ENCODE measurements at regions not wholly inside any gene's neighbourhood (a gene's known extent, or its start where the extent isn't known, plus 50 kb on each side); places are given as distances from the start of the nearest gene placed in this dataset.
"Not testable (repeated sequence)": the region's sequence is repeated elsewhere in the genome, so short reads cannot be mapped to it uniquely, and the experiment has no call there.

DNA sequence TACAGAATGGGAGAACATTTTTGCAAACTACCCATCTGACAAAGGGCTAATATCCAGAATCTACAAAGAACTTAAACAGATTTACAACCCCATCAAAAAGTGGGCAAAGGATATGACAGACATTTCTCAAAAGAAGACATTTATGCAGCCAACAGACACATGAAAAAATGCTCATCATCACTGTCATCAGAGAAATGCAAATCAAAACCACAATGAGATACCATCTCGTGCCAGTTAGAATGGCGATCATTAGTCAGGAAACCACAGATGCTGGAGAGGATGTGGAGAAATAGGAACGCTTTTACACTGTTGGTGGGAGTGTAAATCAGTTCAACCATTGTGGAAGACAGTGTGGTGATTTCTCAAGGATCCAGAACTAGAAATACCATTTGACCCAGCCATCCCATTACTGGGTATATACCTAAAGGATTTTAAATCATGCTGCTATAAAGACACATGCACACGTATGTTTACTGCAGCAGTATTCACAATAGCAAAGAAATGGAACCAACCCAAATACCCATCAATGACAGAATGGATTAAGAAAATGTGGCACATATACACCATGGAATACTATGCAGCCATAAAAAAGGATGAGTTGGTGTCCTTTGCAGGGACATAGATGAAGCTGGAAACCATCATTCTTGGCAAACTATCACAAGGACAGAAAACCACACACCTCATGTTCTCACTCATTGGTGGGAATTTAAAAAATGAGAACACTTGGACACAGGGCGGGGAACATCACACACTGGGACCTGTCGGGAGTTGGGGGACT lies 317.7 kb upstream of the THBS1 start:
- not testable (repeated sequence) for DNase-seq

DNA sequence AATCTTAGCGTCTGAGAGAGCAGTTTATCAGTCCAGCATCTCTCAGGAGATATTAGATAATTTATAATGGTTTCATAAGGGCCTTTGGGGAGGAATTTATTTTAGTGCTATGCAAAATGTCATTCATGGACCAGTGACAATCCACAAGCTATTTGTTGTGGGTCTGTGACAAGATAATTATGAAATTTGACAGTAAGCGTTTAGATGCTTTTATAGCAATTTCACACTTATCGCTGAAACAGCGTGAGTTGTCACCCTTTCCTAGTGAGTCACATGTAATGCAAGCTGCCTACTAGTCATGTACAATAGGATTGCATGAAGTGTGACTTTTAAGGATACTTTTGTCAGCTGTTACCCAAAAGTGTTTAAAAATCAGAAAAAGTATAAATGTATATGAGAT lies 315.6 kb upstream of the THBS1 start:
- no peak for DNase-seq

DNA sequence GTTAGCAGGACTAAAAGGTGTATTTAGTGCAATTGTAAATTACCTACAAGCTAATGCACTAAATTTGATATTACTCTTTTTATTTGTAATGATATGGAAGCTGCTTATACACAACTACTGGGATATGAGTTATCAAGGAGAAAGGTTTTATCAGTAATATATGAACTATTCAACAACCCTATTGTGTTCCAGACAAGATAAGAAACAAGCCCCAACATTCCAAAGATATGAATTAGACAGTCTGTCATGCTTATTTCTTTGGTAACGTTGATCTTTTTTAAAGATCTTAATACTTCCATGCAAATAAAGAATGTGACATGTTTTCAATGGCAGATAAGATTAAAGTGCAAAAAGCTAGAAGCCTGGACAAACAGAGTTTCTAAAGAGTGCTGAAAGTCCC lies 314.0 kb upstream of the THBS1 start:
- DNase-seq = no peak

DNA sequence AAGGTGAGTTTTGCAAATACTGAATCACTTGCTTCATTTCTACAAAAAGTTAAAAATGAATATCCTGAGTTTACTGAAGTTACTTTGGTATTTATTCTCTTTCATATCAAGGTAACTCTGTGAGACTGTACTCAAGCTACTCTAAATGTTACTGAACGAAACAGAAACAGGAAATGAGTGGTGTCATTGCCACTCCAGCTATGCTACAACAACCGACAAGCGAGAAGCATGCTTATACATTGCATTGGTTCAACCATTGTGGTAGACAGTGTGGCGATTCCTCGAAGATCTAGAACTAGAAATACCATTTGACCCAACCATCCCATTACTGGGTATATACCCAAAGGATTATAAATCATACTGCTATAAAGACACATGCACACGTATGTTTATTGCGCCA lies 313.2 kb upstream of the THBS1 start:
- no peak for DNase-seq

DNA sequence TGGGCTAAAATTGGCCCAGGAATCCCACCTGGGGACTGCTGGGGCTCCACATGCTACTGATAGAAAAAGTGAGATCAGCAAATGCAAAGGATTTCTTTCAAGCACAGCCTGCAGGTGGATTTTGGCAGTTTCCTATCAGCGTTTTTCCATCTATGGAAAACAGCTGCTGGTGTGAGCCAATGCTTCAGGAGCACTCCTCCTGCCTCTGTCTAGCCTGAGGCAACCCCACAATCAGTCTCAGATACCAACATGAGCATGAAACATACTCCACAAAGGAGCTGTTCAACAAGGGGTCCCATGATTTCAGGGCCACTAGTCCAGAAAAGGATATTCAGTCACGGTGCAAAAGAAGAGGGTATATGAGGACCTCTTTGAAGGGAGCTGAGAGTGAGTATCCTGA lies 311.5 kb upstream of the THBS1 start:
- DNase-seq = peak; percentile 22

DNA sequence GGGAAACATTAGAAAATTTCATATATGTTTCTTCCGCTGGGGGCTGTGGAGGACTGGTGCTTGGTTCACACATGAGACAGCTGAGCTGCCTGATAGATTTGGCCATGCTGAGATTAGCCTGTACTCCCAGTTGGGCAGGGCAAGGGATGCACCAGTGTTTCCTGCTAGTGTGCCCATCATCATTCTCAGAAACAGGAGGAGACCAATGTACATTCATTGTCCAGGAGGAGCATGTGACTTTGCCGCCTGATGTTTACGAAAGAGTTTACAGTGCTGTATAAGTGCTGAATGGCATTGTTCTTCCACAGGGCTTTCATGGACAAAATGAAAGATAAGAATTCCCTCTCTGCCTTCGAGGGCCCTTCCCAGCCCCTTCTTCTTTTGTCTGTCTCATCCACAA lies 311.1 kb upstream of the THBS1 start:
- DNase-seq = no peak

DNA sequence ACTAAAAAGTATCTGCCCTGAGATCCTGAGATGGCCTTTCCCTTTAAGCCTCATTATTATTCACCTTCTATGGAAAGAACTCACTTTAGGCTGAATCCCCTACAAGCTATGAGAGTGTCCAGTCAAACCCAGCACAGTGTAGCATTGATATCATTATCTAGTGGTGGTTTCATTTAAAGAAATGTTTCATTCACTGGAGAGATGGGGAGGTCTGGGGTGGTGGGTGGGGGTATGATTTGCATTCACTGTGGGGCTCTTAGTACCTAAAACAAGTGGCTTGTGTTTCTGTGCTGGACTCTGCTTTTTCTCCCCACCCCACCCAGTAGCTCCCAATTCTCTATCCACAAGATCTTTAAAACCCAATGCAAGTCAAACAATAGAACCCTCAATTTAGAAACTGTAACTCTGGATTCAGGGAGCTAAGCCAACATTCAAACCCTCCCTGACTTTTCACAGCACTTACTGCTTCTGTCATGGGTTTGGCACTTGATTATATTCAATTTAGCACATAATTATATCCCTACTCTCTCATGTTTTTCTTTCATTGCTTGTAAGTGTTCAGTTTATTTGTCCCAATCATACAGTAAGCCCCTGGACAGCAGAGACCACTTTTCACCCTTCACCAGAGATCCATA lies 310.5 kb upstream of the THBS1 start:
- DNase-seq = no peak

DNA sequence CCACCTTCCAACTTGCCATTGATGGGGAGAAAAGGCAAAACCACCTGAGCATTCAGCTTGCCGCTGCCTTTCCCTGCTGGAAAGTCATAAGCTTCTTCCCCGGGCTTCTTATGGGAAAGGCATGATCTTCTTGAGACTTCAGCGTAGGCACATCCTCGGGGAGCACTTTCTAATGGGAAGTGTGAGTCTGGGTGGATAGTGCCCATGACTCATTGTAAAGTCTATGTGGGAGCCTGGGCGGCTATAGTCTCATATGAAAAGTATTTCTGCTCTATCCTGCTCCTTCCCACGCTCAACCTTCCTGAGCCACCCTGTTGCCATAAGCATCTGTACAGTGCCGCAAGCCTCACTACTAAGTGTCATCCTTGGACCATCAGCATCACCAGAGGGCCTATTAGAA lies 309.9 kb upstream of the THBS1 start:
- DNase-seq = no peak

DNA sequence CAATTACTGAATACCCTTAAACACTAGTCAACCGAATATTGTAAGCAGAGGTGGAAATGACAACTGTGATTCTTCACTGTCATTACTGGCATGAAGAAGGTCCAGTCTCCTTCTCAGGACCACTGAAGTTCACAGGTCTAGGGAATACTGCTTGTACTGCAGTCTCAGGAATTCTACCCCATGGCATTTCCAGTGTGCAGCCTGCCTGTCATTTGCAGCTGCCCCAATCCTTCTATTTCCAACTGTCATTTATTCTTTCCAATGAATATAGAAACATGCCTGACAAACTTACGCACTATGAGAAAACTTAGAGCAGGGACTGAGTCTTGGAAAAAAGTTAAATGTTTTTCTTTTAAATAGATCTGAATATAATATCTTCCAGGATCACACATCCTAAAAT lies 308.0 kb upstream of the THBS1 start:
- DNase-seq = no peak

DNA sequence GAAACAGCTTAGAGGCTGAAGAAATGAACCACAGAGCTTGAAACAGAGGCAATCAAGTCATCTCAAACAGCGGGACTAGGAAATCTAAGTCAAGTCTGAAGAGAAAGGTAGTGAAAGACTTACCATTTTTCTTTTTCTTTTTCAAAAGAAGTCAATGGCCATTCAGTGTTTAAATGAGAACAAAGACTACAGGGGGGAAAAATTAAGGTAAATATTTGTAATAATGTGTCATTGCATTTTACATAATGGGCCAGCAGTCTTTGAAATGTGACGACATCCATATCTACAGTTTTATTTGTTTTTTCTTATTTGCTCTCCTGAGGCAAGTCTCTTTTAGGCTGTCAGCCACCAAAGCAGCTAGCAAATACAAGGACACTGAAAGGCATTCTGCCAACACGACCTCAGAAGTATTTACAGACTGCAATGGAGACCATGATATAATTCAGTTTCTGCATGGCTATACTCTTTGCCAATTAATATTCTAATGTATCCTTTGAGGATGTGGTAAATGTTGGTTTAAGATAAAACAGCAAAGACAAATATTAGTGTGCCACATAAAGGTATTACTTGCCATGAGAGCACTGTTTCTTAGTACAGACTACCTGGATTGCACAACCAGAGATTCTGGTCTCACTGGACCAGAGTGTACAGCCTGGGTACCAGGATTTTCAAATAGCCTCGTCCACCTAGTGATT lies 307.0 kb upstream of the THBS1 start:
- no peak for DNase-seq

DNA sequence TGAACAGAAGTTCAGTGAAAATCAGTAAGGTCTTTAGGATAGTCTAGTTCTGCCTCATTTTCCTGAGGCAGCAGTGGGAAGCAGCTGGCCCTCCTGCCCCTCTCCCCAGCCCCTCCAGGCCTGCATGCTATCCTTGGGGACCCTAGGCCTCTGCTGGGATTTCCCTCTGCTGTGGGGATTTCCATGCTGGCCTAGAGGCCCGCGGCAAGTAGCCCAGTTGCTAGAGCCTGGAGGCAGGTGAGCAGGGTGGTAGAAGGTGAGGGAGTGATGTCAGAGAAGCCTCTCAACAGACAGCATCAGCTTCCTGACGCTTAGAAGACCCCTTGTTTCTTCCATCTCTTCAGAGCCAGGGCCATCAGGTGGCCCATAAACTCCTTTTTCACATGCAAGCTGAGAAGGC lies 305.8 kb upstream of the THBS1 start:
- no peak for DNase-seq

DNA sequence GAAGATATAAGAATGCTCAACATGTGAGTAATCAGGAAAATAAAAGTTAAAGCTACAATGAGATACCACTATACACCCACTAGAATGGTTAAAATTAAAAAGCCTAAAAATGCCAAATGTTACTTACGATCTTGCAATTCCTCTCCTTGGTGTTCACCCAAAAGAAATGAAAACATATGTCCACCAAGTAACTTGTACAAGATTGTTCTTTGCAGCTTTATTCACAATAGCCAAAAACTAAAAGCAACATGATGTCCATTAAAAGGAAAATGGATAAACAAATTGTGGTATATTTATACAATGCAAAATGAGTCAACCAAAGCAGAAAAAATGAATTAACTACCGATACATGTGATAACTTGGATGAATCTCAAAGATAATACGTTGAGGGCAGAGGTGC lies 301.6 kb upstream of the THBS1 start:
- no peak for DNase-seq

DNA sequence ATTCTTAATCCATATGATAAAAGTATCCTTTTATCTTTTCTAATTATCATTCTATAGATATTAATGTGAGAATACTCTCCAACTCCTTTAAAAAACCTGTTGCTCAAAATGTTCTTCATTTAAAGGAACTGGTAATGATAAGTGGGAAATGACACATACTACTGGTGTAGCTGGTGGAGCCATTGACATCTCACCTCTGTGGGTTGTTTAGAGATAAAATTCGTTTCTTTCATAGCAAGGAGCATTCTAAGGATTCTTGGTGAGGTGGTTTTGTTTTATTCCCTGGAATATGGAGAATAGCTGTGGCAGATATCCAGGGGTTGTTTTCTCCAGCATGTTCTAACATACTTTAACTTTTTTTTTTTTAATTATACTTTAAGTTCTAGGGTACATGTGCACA lies 299.8 kb upstream of the THBS1 start:
- DNase-seq = no peak

DNA sequence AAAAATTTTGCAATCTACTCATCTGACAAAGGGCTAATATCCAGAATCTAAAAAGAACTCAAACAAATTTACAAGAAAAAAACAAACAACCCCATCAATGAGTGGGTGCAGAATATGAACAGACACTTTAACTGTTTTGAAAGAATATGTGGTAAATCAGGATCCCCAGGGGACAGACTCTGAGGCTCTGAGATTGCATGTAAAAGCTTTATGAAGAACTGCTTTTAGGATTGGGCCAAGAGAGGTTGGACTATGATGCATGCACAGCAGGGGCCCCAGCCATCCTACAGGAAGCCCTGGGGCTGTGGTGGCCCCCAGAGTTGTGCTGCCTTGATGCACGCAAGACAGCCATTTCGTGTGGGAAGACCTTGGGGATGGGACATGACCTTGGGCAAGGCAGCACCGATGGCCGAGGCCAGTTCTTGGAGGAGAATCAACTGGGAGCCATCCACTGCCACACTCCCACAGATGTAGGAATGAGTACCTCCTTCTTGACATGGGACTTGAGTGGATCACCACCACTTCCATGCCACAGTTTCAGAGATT lies 298.1 kb upstream of the THBS1 start:
- no peak for DNase-seq

DNA sequence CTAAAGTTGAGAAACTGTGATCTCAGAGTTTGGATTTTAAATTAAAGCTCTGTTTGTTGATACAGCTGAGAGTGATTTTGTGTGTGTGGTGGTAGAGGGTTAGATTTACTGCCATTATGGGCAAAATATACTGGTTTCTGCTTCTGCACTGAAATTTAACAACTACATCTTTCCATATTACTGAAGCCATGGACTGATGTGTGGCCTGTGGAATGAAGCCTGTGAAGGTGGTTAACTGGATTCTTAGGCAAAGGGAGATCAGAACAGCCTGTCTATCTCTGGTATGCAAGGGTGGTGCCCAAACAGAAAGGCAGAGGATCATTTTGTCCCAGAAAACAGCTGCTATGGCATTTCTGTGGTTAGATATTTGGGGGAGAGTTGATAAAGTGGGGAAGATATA lies 297.3 kb upstream of the THBS1 start:
- no peak for DNase-seq

DNA sequence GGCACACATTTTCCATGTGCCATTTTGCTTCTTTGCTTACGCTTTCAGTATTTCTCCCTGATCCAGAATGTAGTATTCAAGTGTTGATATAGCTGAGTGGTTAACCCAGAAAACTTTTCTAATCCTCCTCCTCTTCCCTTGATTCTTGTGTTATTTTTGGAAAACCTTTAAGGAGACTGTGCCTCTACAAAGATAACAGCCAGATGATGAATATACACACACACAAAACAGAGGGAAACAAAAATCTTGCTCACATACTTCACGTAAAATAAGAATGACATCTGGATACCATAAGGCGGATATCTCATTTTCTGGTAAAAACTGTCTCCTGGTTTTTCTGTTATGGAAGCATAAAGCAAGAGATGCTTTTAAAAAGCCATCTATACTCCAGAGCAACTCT lies 295.8 kb upstream of the THBS1 start:
- no peak for DNase-seq

DNA sequence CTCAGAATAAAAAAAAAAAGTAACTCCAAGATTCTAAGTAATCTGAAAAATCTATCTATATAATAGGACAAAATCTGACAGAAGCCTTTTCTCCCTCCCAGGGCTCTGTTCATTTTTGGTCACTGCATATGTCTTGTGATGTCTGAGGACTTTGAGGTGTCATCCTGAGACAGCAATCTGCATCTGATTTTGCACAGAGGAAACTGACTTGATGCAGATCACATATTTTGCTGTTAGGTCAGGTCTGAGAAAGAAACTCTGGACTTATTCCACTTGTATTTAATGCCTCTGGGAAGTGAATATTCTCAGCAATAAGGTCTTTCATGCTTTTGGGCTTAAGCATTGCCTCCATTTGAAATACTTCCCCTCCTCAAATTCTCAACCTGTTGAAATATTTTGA lies 295.2 kb upstream of the THBS1 start:
- DNase-seq = no peak

DNA sequence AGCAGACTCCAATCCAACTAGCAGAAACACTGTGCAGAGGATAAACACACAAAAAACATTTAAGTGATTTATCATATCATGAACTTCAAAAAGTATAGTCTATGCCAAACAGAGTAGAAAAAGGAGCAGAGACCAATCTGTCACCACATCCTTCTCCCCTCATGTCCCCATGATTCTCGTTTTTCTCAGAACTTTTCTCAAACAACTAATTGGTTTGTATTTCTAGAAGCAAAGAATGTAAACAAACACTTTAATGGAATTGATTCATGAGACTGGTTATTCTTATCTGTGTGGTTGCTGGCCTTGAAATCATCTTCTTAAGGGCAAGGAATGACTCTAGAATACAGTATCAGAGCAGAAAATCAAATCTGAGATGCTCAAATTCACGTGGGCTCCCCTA lies 294.2 kb upstream of the THBS1 start:
- DNase-seq = no peak

DNA sequence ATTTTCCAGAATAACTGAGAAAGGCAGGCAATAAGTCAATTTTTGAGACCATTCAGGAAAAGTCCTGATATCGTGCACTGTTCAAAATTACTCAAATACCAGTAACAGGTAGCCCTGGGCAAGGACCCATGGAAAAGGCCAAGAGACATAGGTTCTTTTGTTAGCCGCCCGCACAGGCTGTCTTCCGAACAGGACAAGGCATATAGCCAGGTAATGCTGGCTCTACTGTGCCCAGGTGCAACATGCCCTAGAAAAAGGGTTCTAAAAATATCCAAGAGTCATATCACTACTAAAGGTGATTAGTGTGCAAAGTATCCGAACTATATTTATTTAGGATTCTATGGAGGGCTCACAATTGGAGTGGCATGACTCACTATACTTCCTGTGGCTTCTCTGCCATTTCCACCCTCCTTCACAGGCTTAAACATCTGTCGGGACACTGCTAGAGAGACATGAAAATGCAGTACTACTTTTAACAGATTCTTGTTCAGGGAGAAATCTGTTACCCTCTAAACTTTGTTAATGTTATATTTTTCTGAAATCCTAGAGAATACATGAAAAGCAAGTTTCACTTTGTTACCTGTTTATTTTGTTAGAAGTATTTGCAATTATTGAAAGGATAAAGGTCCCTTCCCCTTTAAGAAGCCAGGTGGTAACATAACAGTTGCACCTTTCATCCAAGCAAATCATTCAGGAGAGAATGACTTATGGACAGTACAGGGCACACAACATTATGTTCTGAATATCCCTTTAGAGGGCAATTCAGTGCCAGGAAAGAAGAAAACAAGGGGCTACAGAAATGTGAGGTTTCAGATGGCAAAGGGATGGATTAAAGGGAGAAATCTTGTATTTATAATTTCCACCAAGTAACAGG lies 293.3 kb upstream of the THBS1 start:
- peak; percentile 67 for DNase-seq

DNA sequence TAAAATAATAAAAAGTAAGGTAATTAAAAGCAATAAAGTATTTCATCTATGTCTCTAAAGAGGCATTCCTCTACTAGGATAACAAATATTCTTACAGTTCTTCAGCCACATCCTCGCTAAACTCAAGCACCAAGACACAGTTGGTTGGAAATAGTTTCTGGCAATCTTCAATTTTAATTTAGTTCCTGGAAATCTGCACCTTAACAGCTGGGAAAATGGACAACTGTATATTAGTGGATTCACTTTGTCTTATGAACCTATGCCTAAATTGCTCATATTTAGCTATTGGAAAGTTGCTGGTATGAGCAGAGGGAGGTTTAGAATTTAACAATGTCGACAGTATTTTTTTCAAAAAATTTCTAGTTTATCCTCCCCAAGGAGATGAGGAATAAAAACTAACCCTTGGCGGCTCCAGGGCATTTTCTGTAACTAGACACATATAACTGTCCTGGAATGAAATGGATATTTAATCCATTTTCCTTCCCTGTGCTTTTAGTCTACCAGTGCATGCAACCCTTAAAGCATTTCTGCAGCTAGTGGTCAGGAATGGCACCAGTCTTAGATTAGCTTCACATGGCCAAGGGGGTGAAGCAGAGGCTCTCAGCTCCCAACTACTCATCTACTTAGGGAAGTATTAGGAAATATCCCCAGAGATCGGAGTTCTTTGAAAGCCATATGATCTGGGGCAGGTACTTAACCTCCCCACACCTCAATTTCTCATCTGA lies 290.0 kb upstream of the THBS1 start:
- no peak for DNase-seq

DNA sequence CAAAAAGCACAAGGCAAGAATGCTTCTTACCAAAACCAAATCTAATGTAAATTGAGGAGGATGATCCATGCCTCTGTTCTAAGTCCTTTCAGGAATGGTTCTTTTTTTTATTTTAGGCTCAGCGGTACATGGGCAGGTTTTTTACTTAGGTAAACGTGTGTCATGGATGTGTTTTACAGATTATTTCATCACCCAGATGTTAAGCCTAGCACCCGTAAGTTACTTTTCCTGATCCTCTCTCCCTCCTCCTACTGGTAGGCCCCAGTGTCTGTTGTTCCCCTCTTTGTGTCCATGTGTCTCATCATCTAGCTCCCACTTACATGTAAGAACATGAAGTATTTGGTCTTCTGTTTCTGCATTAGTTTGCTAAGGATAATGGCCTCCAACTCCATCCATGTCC lies 289.2 kb upstream of the THBS1 start:
- no peak for DNase-seq

DNA sequence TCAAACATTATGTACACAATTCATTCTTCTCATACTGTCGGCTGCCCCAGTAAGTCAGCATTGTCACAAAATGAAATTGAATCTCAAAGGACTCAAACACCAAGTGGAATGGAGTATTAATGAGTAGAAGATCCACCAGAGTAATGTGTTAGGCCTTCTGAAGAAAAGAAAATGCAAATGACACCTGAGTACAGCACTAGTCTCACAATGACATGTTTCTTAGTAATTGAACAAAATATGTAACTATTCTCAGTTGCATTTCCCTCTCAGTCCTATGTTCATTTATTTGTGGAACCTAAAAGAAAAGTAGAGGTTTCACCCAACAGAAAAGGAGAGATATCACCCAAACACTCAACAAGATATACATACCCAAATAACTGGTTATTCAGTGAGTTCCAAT lies 283.9 kb upstream of the THBS1 start:
- no peak for DNase-seq

Measured in NCI-H2171 treated with DMSO at 0.1 percent for 48 hours (cell line).